HepG2 (cell line): ENCODE measurements at regions not wholly inside any gene's neighbourhood (a gene's known extent, or its start where the extent isn't known, plus 50 kb on each side); places are given as distances from the start of the nearest gene placed in this dataset.
A peak's percentile ranks its signal among the peaks of the same experiment; 100 is the strongest.

Experiments used
- GTF3A ChIP-seq: sonication (generic); formaldehyde crosslinking; conservative IDR thresholded peaks from 2 replicates; pipeline ENCODE4 v1.4.0; 2020; ENCODE audit warnings: mild to moderate bottlenecking, missing genetic modification reagents
- KDM4B ChIP-seq: sonication (generic); formaldehyde crosslinking; IDR thresholded peaks from 2 replicates; pipeline ENCODE4 v1.4.0; 2020; ENCODE audit warnings: missing genetic modification reagents
- SALL2 ChIP-seq: sonication (generic); formaldehyde crosslinking; IDR thresholded peaks from 2 replicates; pipeline ENCODE4 v1.8.1; 2023; ENCODE audit warnings: mild to moderate bottlenecking, missing genetic modification reagents, inconsistent platforms
- TFDP2 ChIP-seq: sonication (generic); formaldehyde crosslinking; IDR thresholded peaks from 2 replicates; pipeline ENCODE4 v1.4.0; 2020; ENCODE audit warnings: missing genetic modification reagents
- THAP7 ChIP-seq: sonication (generic); formaldehyde crosslinking; IDR thresholded peaks from 2 replicates; pipeline ENCODE4 v1.8.1; 2023; ENCODE audit warnings: mild to moderate bottlenecking, missing genetic modification reagents
- TOE1 ChIP-seq: sonication (generic); formaldehyde crosslinking; IDR thresholded peaks from 2 replicates; pipeline ENCODE4 v1.4.0; 2020; ENCODE audit warnings: mild to moderate bottlenecking, missing genetic modification reagents
- XBP1 ChIP-seq: sonication (generic); formaldehyde crosslinking; IDR thresholded peaks from 2 replicates; pipeline ENCODE4 v1.5.0; 2020; ENCODE audit warnings: missing genetic modification reagents
- ZBTB10 ChIP-seq: sonication (generic); formaldehyde crosslinking; IDR thresholded peaks from 2 replicates; pipeline ENCODE4 v1.4.0; 2020; ENCODE audit warnings: missing genetic modification reagents, borderline replicate concordance
- ZBTB20 ChIP-seq: sonication (generic); formaldehyde crosslinking; IDR thresholded peaks from 2 replicates; pipeline ENCODE4 v1.8.1; 2023; ENCODE audit warnings: missing genetic modification reagents, low read depth, mild to moderate bottlenecking, borderline replicate concordance
- ZFX ChIP-seq: sonication (generic); formaldehyde crosslinking; IDR thresholded peaks from 2 replicates; pipeline ENCODE4 v1.4.0; 2020; ENCODE audit warnings: mild to moderate bottlenecking, low read depth, missing genetic modification reagents, moderate library complexity
- ZNF3 ChIP-seq: IDR thresholded peaks from 2 replicates; pipeline ENCODE4 v1.7.0; 2017; ENCODE audit warnings: inconsistent platforms
- ZNF407 ChIP-seq: sonication (generic); formaldehyde crosslinking; IDR thresholded peaks from one replicate; pipeline ENCODE4 v1.5.1; 2020; ENCODE audit warnings: mild to moderate bottlenecking, missing genetic modification reagents; ENCODE audit errors: not compliant biosample characterization
- ZNF615 ChIP-seq: sonication (generic); formaldehyde crosslinking; IDR thresholded peaks from 2 replicates; pipeline ENCODE4 v1.5.0; 2020; ENCODE audit warnings: mild to moderate bottlenecking, missing genetic modification reagents, borderline replicate concordance
- ZNF704 ChIP-seq: sonication (generic); formaldehyde crosslinking; IDR thresholded peaks from 2 replicates; pipeline ENCODE4 v1.8.1; 2023; ENCODE audit warnings: mild to moderate bottlenecking, inconsistent platforms, moderate library complexity, missing genetic modification reagents, borderline replicate concordance

GRCh38 chr9:40991741-40992471, 136.6 kb downstream of the FOXD4L6 start (continued):
- peak; percentile 93 for TF ChIP-seq ZNF407
- peak; percentile 93 for TF ChIP-seq TFDP2 (CRISPR knock-in tag)
- peak; percentile 40; the same call in 1 of the 2 replicates for TF ChIP-seq ZNF615 (CRISPR knock-in tag)
- TF ChIP-seq TOE1 (CRISPR knock-in tag) = peak; percentile 74; the same call in 1 of the 2 replicates
- peak; percentile 99 for TF ChIP-seq GTF3A (CRISPR knock-in tag)
- TF ChIP-seq ZFX (CRISPR knock-in tag) = peak; percentile 84
- TF ChIP-seq KDM4B (CRISPR knock-in tag) = peak; percentile 94
- TF ChIP-seq THAP7 (CRISPR knock-in tag) = 0 out of 2 replicates have a peak, but pooled peaks have one; percentile 67
- TF ChIP-seq SALL2 = peak; percentile 98
- TF ChIP-seq XBP1 (CRISPR knock-in tag) = peak; percentile 87; the same call in 1 of the 2 replicates
- 0 out of 2 replicates have a peak, but pooled peaks have one; percentile 65 for TF ChIP-seq ZBTB10 (CRISPR knock-in tag)
- TF ChIP-seq ZNF704 (CRISPR knock-in tag) = peak; percentile 97; the same call in 1 of the 2 replicates
- TF ChIP-seq ZNF3 (CRISPR knock-in tag) = peak; percentile 72; the same call in 1 of the 2 replicates
- peak; percentile 61; the same call in 1 of the 2 replicates for TF ChIP-seq ZBTB20 (CRISPR knock-in tag)
